Endothelial cell of umbilical vein (primary cell): ENCODE measurements at regions not wholly inside any gene's neighbourhood (a gene's known extent, or its start where the extent isn't known, plus 50 kb on each side); places are given as distances from the start of the nearest gene placed in this dataset.

Experiments
- BruUV-seq: library from RNA; stranded (reverse); fragments of 400-500 nt; replicated peaks from 2 replicates; lab custom pipeline; 2021; lab: Mats Ljungman, UMichigan
- CTCF ChIA-PET: fragments of 300-600, 350-600 bp; sonication (Branson Sonifier 250); formaldehyde crosslinking; loops from one replicate; lab custom pipeline; 2021; ENCODE audit warnings: antibody characterized with exemption, inconsistent platforms; lab: Charles Lee
- POLR2A ChIA-PET: fragments of 300-600, 350-600 bp; sonication (Branson Sonifier 250); formaldehyde crosslinking; loops from one replicate; lab custom pipeline; 2021; ENCODE audit warnings: antibody characterized with exemption, inconsistent platforms; lab: Charles Lee
- DNase-seq: peaks from one replicate; pipeline ENCODE4 v3.0.0-alpha.2; 2011; ENCODE audit warnings: low read depth, low spot score
- FAIRE-seq: peaks from 2 replicates; lab custom pipeline; 2011; peaks lifted over from hg19 to GRCh38; lab: Jason Lieb, UNC
- H2AFZ ChIP-seq: 2 replicates; pipeline ENCODE4 v1.6.0; 2012; ENCODE audit warnings: low read depth, low read length, control low read depth, inconsistent platforms
- H3K27ac ChIP-seq: 2 replicates; pipeline ENCODE4 v1.5.1; 2011; ENCODE audit warnings: low read depth, mild to moderate bottlenecking, control low read depth, low read length, moderate library complexity; ENCODE audit not compliant: insufficient read depth
- H3K27me3 ChIP-seq, 2 experiments: 2 replicates each; pipeline versions ENCODE4 v1.6.0 to v1.6.1; 2011; ENCODE audit warnings: low read length in 2 of 2, mixed read lengths in 1 of 2; ENCODE audit not compliant: control insufficient read depth in 2 of 2, insufficient read depth in 2 of 2
- H3K36me3 ChIP-seq, 2 experiments: 2 replicates in 1 of 2; 3 replicates in 1 of 2; pipeline ENCODE4 v1.5.1; 2011; ENCODE audit warnings: low read length in 2 of 2, mild to moderate bottlenecking in 1 of 2, moderate library complexity in 1 of 2; ENCODE audit not compliant: control insufficient read depth in 2 of 2, insufficient read depth in 2 of 2; ENCODE audit errors: extremely low read depth in 1 of 2
- H3K4me1 ChIP-seq: 3 replicates; pipeline ENCODE4 v1.5.1; 2011; ENCODE audit warnings: mild to moderate bottlenecking, low read length; ENCODE audit not compliant: control insufficient read depth, insufficient read depth; ENCODE audit errors: extremely low read depth
- H3K4me2 ChIP-seq: 2 replicates; pipeline ENCODE4 v1.6.1; 2011; ENCODE audit warnings: low read length, control low read depth, mixed read lengths; ENCODE audit not compliant: insufficient read depth
- H3K4me3 ChIP-seq, 3 experiments: fragments of 200-600 bp in 1 of 3; sonication (generic), shearing (Covaris generic) in 1 of 3; replicated peaks in 1 of 3; 2 replicates each; pipeline ENCODE4 v1.5.1; 2011 to 2016; ENCODE audit warnings: control low read depth in 3 of 3, low read length in 3 of 3, mild to moderate bottlenecking in 2 of 3, inconsistent platforms in 1 of 3, low read depth in 1 of 3, moderate library complexity in 1 of 3; ENCODE audit not compliant: insufficient read depth in 1 of 3
- H3K79me2 ChIP-seq: 2 replicates; pipeline ENCODE4 v1.6.0; 2012; ENCODE audit warnings: low read length, inconsistent platforms; ENCODE audit not compliant: control insufficient read depth, insufficient read depth
- H3K9ac ChIP-seq: replicated peaks from 2 replicates; pipeline ENCODE3; 2011; ENCODE audit warnings: low read length, control low read depth; ENCODE audit not compliant: insufficient read depth; ENCODE audit errors: extremely low read depth
- H3K9me1 ChIP-seq: replicated peaks from 3 replicates; pipeline ENCODE4 v1.6.0; 2011; ENCODE audit warnings: mild to moderate bottlenecking, low read length; ENCODE audit not compliant: control insufficient read depth, insufficient read depth; ENCODE audit errors: extremely low read depth
- H3K9me3 ChIP-seq: replicated peaks from 2 replicates; pipeline ENCODE4 v1.5.1; 2012; ENCODE audit warnings: low read length, inconsistent platforms; ENCODE audit not compliant: control insufficient read depth, insufficient read depth
- H4K20me1 ChIP-seq: replicated peaks from 2 replicates; pipeline ENCODE3; 2011; ENCODE audit warnings: mild to moderate bottlenecking, low read length; ENCODE audit not compliant: control insufficient read depth, insufficient read depth; ENCODE audit errors: extremely low read depth
- CTCF ChIP-seq, 2 donors: IDR thresholded peaks; 1 replicate in 1 of 2; 2 replicates in 1 of 2; pipeline ENCODE4 v1.5.1; 2011; ENCODE audit warnings: low read length in 2 of 2, mild to moderate bottlenecking in 2 of 2, moderate library complexity in 2 of 2, control low read depth in 1 of 2, inconsistent platforms in 1 of 2, low read depth in 1 of 2; ENCODE audit not compliant: insufficient read depth in 1 of 2; ENCODE audit errors: extremely low read depth in 1 of 2
- EZH2 ChIP-seq: IDR thresholded peaks from 2 replicates; pipeline ENCODE4 v1.6.1; 2012; ENCODE audit warnings: borderline replicate concordance, low read depth, mild to moderate bottlenecking, moderate library complexity, low read length, inconsistent platforms; ENCODE audit not compliant: severe bottlenecking
- FOS ChIP-seq: IDR thresholded peaks from 2 replicates; pipeline ENCODE4 v1.6.1; 2011; ENCODE audit warnings: mild to moderate bottlenecking, low read length, moderate library complexity, borderline replicate concordance; ENCODE audit not compliant: insufficient read depth
- JUN ChIP-seq: IDR thresholded peaks from 2 replicates; pipeline ENCODE4 v1.6.1; 2011; ENCODE audit warnings: borderline replicate concordance, low read depth; ENCODE audit not compliant: insufficient read length, insufficient read depth
- MAX ChIP-seq: IDR thresholded peaks from 2 replicates; pipeline ENCODE4 v1.6.1; 2011; ENCODE audit not compliant: insufficient read depth, insufficient read length
- POLR2A ChIP-seq: IDR thresholded peaks from 2 replicates; pipeline ENCODE4 v1.6.1; 2012; ENCODE audit warnings: low read depth, mild to moderate bottlenecking, control low read depth, low read length
- POLR2AphosphoS5 ChIP-seq: IDR thresholded peaks from 2 replicates; pipeline ENCODE4 v1.6.1; 2012; ENCODE audit warnings: low read depth, mild to moderate bottlenecking, control low read depth, low read length, moderate library complexity; ENCODE audit not compliant: insufficient read depth
- dilution Hi-C: fragments of 300-500 bp; cut with MboI; formaldehyde crosslinking; loops from one replicate; pipeline ENCODE4 v1.15.0; 2019; ENCODE audit warnings: low sequenced_read_pairs; ENCODE audit not compliant: extremely low pct_ligation_motif_present
- intact Hi-C: fragments of 100-400 bp; cut with micrococcal nuclease; formaldehyde crosslinking; loops from one replicate; pipeline ENCODE4 v1.10.0; 2022

GRCh38 chr1:187853505-187853904, 1024.8 kb downstream of the PLA2G4A start:
- no peak overlapping the region for H3K4me3 ChIP-seq
- dilution Hi-C loops (no loop called here), intact Hi-C loops (no loop called here)
- CTCF ChIA-PET: no interaction called here
- POLR2A ChIA-PET: no interaction called here
- no peaks in the 10 kb centered on the region for H3K9me3 ChIP-seq
- no TSS peak for BruUV-seq
- FAIRE-seq (no peak), DNase-seq (no peak)
- no peaks in the 10 kb centered on the region for H4K20me1 ChIP-seq
- no peak overlapping the region for H3K27ac ChIP-seq
- H3K79me2 ChIP-seq: no peaks in the 10 kb centered on the region
- TF ChIP-seq MAX (no peak), POLR2A (no peak), JUN (no peak), POLR2AphosphoS5 (no peak), EZH2 (no peak), FOS (no peak), CTCF (IDR thresholded peaks at IDR 0.05; ENCODE audit: extremely low read depth in 1 of 2, insufficient read depth in 1 of 2, low read depth in 1 of 2, low read length in 2 of 2) (no peak)
- no peaks in the 10 kb centered on the region for H3K4me1 ChIP-seq
- no peaks in the 10 kb centered on the region for H3K9me1 ChIP-seq
- H3K4me2 ChIP-seq: no peak overlapping the region
- H3K27me3 ChIP-seq: no peaks in the 10 kb centered on the region
- no peak overlapping the region for H2AFZ ChIP-seq
- H3K9ac ChIP-seq: no peak overlapping the region
- H3K36me3 ChIP-seq: no peaks in the 10 kb centered on the region
